Nucleus accumbens (tissue), 56 donors: ENCODE measurements at regions not wholly inside any gene's neighbourhood (a gene's known extent, or its start where the extent isn't known, plus 50 kb on each side); places are given as distances from the start of the nearest gene placed in this dataset.
A peak's percentile ranks its signal among the peaks of the same experiment; 100 is the strongest.

ENCODE experiments used
- DNase-seq, 56 donors: peaks; one replicate each; lab custom pipeline; 2025; lab: John Stamatoyannopoulos, UW

DNA sequence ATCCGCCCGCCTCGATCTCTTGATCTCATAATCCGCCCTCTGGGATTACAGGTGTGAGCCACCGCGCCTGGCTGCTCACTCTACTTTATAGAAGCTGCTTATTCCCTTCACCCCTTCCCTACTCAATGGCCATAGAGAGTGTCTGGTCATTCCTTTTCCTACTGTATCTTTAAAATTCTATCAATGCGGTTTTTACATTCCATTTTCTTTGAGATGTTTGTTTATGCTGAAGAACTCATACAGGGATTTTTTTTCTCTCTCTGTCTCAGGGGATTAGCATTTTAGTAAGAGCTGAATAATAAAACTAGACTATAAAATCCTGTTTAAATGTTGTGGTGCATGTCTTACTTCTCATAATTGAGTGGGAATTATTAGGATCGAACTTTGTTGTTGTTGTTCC, 218.6 kb upstream of the FOXN3 start:
- DNase-seq = no peak

DNA sequence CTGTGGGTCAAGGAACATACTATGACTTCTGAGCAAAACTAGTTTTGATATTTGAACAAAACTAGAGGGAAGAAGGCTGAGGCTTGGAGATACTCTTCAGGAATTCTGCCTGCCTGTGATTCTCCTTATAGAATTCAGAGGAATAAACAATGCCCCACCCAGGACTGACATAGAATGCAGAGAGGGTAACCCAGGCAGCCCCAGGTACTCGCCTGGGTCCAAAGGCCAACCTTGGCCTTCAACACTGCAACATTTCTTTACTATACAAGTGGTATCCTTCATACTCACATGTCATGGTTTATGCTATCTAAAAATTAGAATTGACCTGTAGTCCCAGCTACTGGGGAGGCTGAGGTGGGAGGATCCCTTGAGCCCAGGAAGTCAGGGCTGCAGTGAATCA, 217.0 kb upstream of the FOXN3 start:
- DNase-seq = no peak

DNA sequence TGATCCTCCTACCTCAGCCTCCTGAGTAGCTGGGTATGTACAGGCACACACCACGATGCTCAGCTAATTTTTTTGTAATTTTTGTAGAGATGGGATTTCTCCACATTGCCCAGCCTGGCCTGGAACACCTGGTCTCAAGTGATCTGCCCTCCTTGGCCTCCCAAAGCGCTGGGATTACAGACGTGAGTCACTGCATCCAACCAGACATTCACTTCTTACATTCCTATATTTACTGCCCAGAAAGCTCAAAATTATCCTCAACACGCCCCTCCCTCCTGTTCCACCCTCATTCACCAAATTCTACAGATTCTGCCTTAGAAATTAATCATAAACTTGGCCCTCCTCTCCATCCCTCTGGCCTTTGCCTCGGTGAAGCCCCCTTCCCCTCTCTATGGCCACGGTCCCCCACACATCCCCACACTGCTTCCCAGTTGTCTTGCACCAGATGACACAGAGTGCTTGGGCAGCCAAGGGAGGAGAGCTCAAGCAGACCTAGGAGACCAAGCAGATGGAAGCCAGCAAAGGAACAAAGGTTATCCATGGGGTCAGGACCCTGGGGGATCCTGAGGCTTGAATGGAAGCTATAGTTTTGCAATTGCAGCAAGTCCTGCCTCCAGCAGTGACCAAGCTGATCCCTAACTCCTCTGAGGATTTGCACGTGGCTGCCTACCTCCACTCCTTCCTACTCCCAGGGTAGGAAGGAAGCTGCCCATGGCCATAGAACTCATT, 213.2 kb upstream of the FOXN3 start:
- no peak for DNase-seq

DNA sequence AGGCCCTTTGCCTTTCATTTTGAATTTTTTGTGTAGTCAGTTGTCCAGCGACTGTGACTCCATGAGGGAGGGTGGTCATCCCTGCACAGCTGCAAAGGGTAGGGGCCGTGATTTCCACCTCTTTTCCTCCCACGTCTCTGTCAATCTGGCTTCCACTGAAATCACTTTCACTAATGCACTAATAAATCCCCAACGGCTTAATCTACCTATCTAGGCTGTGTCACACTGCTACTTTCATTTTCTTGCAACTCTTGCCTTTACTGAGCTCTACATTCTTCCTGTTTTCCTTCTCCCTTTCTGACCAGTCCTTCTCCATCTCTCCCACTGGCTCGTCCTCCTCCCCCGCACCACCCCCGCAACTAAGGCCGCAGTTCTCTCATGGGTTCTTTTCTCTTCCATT, 212.3 kb upstream of the FOXN3 start:
- no peak for DNase-seq

DNA sequence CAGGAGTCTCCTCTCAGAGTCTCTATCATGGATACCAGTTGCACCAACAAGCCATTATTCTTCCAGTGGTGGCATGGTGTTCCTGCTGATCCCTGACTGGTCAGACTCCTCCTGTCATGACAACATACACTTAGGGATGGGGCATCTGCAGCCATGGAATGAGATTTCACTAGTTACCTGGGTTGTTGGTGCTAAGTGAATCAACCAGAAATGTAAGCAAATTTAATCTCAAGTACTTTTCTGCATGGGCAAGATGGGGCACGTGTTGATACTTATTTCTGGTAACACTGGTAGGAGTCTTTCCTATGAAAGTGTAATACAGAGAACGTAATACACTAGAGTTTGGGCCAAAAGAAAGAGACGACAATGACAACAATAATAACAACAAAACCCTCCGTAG, 211.5 kb upstream of the FOXN3 start:
- no peak for DNase-seq

DNA sequence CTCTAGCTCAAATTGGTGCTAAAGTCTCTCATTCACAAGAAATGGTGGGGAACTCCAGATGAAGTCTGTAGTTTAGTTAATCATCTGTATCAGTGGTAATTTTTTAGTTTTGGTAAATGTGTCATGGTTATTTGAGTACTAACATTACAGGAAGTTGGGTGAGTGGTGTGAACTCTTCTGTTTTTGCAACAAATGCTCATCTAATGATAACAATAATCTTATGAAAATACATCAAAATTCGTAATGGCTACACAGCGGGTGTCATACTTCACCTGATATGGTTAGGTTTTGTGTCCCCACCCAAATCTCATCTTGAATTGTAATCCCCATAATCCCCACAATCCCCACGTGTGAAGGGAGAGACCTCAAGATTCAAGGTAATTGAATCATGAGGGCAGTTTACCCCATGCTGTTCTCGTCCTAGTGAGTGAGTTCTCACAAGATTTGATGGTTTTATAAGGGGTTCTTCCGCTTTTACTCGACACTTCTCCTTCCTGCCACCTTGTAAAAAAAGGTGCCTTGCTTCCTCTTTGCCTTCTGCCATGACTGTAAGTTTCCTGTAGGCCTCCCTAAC, 209.3 kb upstream of the FOXN3 start:
- no peak for DNase-seq

GRCh38 chr14:89625731-89626232, 208.7 kb upstream of the FOXN3 start:
- DNase-seq = no peak

DNA sequence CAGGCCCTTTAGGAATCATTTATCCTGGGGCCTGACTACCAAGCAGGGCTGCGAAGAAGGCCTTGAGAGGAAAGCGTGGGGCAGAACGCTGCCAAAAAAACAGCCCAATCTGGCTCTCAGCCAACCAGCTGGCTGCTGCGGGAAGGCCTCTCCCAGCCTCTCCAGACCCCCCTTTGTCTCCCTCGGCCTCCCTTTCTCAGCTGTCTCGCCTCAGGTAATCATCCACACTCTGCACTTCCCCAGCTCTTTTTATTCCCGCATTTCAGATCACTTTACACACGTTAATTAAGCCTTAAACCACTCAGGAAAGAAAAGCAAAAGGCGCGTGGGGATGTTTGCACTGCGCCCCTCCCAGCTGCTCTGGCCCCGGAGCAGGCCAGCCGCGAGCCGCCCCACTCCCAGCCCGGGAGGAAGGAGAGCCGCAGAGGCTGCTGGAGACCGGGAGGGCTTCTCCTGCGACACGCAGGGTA, 208.2 kb upstream of the FOXN3 start:
- peak in 41 of 56 donors; percentile 7 to 65 (median 27) for DNase-seq

GRCh38 chr14:89624500-89625156, 207.6 kb upstream of the FOXN3 start:
- peak in 1 of 56 donors; percentile 45 for DNase-seq

DNA sequence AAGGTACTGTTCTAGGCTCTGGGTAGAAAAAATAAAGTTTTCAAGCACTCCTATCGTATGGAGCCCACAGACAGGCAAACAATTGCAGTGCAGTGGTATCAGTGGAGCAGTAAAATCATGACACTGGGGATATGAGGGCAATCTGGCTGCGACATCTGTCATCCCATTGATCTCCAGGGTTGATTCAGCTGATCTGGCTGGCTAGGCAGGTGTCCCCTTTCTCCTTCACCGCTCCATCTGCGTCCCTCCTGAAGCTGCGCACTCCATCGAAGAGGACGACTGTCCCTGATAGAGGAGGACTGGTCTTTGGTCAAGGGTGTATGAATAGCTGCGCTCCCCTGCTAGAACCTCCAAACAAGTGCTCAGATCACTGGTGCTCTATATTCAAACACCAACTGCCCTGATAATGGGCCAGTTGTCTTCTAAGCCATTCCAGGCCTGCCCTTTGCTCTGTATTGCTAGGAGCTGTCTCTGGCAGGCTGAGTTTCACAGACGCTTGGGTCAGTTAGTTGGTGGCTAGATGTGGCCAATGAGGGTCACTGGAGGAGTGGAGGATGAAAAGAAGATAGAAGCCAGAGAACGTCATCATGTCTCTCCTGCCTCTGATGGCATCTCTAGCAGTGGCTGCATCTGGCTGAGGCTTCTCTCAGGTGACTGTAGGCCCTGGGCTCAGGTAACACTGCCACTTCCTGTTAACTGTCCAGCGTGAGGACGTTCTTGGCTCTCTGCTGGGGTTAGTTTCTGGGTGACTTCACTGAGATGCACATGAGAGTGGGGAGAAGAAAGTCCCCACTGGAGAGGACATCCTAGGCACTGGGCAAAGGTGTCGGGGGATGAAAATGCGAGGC, 205.0 kb upstream of the FOXN3 start:
- no peak for DNase-seq

GRCh38 chr14:89621009-89621421, 204.0 kb upstream of the FOXN3 start:
- no peak for DNase-seq

DNA sequence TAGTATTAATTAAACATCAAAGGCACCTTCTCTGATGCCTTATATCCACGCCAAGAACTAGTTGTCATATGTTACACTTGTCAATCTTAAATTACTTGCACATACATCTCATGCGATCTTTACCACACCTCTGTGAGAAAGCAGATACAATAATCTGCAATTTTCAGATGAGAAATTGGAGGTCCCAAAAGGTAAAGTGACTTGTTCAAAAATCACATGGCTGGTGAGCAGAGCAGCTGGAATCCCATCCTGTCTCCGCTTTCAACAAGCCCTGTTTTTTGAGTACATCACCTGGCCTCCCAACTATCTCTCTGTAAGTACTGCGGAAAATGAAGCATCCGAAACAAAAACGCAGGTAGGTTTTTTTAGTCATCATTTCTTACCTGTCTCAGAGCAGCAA, 203.4 kb upstream of the FOXN3 start:
- no peak for DNase-seq

DNA sequence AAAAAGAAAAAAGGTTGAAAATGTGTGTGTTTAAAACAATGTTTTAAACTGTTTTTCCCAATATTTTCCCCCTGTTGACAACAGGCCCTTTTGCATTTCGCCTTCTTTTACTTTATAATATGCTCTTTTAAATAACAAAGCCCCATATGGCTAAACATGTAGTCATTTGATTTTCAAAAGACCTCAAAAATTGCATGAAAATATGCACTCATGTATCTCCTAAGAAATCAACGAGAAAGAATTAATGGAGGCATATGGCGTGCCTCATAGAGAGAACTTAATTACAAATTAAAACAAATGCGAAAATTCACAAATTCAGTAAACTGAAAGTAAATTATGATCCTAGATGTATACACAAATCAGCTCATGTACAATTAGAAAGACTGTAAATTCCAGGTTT, 202.6 kb upstream of the FOXN3 start:
- no peak for DNase-seq

DNA sequence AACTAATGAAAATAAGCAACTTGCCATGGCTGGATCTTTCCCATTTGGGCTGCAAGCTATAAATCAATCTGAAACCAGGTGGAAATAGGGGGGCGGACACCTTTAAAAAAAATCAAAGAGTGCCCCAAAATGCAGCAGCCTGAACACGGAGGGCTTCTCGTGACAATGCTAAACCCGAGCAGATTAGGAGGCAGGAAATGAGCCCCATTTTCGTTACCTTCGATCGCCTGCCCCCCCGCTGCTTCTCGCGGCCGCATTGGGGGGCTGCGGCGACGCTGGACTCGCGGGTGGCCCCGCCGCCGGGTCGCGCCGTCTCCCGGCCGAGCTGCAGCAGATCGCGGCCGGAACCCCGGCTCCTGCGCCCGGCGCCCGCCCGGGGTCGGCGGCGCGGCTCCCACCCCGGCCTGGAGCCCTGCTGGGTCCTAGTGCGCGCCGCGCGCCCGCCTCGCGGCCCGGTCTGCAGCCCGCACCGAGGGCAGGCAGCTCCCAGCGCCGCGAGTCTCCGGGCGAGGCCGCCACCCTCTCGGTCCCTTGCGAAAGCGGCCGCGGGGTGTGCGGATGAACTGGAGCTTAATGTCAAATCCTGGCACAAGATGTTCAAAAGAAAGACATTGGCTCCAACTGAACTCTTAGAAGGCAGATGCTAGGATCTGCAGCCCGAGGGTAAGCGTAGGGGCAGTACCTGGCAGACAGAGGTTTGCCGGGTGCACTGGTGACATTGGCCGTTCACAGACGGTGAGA, 201.9 kb upstream of the FOXN3 start:
- DNase-seq = peak in 43 of 56 donors; percentile 10 to 74 (median 49)

GRCh38 chr14:89618330-89618708, 201.3 kb upstream of the FOXN3 start:
- DNase-seq = no peak

GRCh38 chr14:89617481-89618329, 200.7 kb upstream of the FOXN3 start:
- peak in 35 of 56 donors; percentile 7 to 72 (median 23) for DNase-seq

- DNase-seq = no peak
These were observed 199.9 kb upstream of the FOXN3 start for GRCh38 chr14:89616852-89617341.

DNA sequence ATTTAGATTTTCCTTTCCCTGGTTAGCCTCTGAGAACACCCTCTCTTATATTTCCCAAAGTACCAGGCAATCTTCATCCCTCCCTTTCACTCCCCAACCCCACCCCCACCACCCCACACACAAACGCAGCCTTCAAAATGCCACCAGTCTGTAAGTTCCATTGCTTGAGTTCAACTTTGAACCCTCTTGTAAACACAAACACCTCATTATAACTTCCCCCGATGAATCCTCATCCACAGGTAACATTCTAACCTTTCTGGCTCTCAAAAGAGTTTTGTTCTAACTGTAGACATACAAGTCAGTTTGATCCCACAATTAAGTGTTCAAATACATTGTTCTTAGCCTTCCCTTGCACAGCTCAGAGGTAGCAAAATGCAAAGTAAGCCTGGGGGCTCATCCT, 199.4 kb upstream of the FOXN3 start:
- no peak for DNase-seq

- DNase-seq = no peak
These were observed 198.4 kb upstream of the FOXN3 start for GRCh38 chr14:89615421-89615820.
